Choroid plexus epithelial cell (primary cell): ENCODE measurements at regions not wholly inside any gene's neighbourhood (a gene's known extent, or its start where the extent isn't known, plus 50 kb on each side); places are given as distances from the start of the nearest gene placed in this dataset.

ENCODE experiments used
- DNase-seq: peaks from one replicate; pipeline ENCODE4 v3.0.0-alpha.2; 2010; ENCODE audit warnings: low read depth
- H3K4me3 ChIP-seq: 2 replicates; pipeline ENCODE4 v1.5.1; 2011; ENCODE audit warnings: low read depth, mild to moderate bottlenecking, control low read depth, low read length, moderate library complexity
- TF ChIP-seq, protein P1 (sequence below): conservative IDR thresholded peaks from 2 replicates; pipeline ENCODE4 v1.5.1; 2011; ENCODE audit warnings: low read depth, mild to moderate bottlenecking, control low read depth, inconsistent platforms, low read length, moderate library complexity

DNA sequence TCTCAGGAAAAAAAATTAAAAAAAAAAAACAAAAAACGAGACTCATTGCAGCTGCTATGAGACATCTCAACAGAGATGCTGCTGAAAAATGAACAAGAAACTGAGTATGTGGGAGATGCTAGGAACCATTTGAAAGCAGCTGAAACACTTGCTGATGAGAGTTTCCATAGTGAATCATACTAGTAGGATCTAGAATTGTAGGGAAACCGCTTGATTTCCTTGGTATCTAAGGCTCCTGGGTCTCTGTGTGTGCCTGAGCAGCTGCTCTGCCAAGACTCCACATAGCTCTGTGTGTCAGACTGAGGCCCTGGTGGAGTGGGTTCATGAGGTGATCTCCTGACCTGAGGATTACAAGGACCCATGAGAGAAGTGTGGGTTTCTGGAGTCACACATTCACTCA lies 313.4 kb upstream of the NECTIN3 start:
- TF ChIP-seq, protein P1, sequence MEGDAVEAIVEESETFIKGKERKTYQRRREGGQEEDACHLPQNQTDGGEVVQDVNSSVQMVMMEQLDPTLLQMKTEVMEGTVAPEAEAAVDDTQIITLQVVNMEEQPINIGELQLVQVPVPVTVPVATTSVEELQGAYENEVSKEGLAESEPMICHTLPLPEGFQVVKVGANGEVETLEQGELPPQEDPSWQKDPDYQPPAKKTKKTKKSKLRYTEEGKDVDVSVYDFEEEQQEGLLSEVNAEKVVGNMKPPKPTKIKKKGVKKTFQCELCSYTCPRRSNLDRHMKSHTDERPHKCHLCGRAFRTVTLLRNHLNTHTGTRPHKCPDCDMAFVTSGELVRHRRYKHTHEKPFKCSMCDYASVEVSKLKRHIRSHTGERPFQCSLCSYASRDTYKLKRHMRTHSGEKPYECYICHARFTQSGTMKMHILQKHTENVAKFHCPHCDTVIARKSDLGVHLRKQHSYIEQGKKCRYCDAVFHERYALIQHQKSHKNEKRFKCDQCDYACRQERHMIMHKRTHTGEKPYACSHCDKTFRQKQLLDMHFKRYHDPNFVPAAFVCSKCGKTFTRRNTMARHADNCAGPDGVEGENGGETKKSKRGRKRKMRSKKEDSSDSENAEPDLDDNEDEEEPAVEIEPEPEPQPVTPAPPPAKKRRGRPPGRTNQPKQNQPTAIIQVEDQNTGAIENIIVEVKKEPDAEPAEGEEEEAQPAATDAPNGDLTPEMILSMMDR = no peak

DNA sequence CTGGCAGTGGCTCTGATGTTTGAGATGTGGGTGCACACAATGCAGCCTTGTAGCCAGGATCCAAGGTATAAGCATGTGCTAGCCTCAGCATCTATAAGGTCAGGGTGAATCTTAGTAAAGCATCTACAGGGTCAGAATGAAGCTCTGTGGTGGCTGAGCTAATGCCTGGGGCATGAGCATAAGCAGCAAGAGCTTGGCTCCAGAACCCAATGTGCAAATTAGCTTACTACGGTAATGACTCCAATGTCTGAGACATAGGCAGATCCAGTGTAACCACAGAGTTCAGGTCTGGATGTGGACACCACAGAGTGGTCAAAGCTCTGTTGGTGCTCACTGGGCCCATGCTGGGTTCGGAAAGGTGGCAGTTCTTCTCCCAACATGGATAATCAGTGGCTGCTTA lies 304.5 kb upstream of the NECTIN3 start:
- no peak for DNase-seq
- H3K4me3 ChIP-seq = no peak overlapping the region
- TF ChIP-seq, protein P1 = no peak

More for the DNA sequence above, 313.4 kb upstream of the NECTIN3 start:
- H3K4me3 ChIP-seq = no peak overlapping the region
- peak; percentile 4 for DNase-seq

DNA sequence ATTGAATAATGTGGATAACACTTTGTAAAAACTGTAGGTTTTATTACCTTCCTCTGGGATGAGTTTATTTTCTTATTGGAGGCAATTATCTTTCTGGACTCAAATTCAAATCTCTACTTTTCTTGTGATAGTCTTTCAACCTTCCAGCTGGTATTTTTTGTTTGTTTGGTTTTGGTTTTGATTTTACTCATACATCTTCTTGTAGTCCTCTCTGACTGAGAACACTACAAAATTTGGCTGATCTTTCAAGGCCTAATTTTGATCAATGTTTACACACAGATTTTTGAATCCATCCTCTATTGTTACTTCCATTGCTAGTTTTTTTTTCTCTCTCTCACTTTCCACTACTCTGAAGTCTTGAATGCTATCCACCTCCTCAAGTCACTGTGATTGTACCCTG lies 303.8 kb upstream of the NECTIN3 start:
- H3K4me3 ChIP-seq = no peak overlapping the region
- TF ChIP-seq, protein P1 = no peak
- no peak for DNase-seq

GRCh38 chr3:110773413-110773954 lies 298.1 kb upstream of the NECTIN3 start:
- no peak overlapping the region for H3K4me3 ChIP-seq
- TF ChIP-seq, protein P1 = no peak
- peak; percentile 94 for DNase-seq

DNA sequence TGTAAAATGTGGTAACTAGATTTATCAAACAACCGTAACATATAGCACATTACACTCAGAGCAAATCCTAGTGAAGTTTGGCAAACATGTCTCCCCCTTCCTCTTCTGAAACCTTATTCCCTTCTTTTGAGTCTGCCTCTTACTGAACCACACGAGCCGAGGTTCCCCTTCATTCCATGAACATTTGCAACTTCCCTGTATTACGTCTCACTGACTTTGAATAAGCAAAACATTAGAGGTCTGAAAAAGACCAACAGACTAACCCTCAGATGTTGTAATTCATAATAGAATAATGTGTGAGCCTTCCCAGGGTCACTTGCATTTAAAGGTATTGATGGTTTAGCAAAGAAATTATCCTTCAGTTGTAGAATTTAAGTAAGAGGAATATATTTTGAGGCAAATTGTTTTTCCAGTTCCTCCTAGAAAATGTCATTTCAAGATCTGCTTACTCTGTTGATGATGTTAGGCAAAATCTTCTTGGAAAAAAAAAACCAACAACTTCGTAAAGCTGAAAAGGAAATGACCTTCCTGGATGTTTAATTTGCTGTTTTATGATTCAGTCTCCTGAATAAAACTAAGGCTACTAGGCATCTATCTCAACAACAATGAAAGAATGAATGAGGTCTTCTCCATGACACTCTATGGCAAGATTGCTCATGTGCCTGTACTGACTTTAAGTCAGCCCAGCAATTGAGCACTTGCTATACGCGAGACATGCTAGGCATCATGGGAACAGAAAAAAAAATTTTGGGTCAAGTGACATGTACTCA lies 296.9 kb upstream of the NECTIN3 start:
- TF ChIP-seq, protein P1 = no peak
- no peak overlapping the region for H3K4me3 ChIP-seq
- DNase-seq = peak; percentile 80

DNA sequence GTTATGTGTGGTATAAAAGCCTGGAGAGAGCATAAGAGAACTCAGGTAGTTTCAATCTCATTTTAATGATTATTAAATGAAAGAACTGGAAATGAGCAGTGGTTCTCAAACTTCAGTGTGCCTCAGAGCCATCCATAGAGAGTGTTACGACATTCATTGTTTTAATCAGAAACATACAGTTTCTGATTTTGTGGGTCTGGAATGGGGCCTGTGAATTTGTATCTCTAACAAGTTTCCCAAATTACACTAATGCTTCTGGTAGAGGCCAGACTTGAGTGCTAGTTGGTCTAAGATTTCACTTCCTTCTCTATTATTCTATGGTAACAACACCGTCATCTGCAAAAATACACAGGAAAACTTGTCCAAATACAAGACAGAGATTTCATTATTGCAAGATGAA lies 292.0 kb upstream of the NECTIN3 start:
- DNase-seq = no peak
- TF ChIP-seq, protein P1 = no peak
- H3K4me3 ChIP-seq = no peak overlapping the region

GRCh38 chr3:110783541-110783940 lies 288.1 kb upstream of the NECTIN3 start:
- TF ChIP-seq, protein P1 = no peak

More at GRCh38 chr3:110783541-110783940, 288.1 kb upstream of the NECTIN3 start:
- no peak for DNase-seq
- no peak overlapping the region for H3K4me3 ChIP-seq
